ENCODE measurements at regions not wholly inside any gene's neighbourhood (a gene's known extent, or its start where the extent isn't known, plus 50 kb on each side); places are given as distances from the start of the nearest gene placed in this dataset.

- no peak for DNase-seq (ENCODE audit: low read depth in 3 of 3, low spot score in 2 of 3)
These were observed 186.2 kb downstream of the FOXO1 start for GRCh38 chr13:40480012-40480914.

- no peak for DNase-seq (ENCODE audit: low read depth in 3 of 3, low spot score in 2 of 3)
These were observed 185.4 kb downstream of the FOXO1 start for GRCh38 chr13:40480915-40481516.

GRCh38 chr13:40483601-40484000, 182.8 kb downstream of the FOXO1 start:
- no peak for DNase-seq (ENCODE audit: low read depth in 3 of 3, low spot score in 2 of 3)

- DNase-seq (ENCODE audit: low read depth in 3 of 3, low spot score in 2 of 3), result no peak
These were observed 182.2 kb downstream of the FOXO1 start for GRCh38 chr13:40484101-40484800.

GRCh38 chr13:40484974-40485373, 181.5 kb downstream of the FOXO1 start:
- no peak for DNase-seq (ENCODE audit: low read depth in 3 of 3, low spot score in 2 of 3)

GRCh38 chr13:40485611-40486517, 180.6 kb downstream of the FOXO1 start:
- DNase-seq (ENCODE audit: low read depth in 3 of 3, low spot score in 2 of 3), result no peak

- DNase-seq (ENCODE audit: low read depth in 3 of 3, low spot score in 2 of 3), result no peak
These were observed 179.8 kb downstream of the FOXO1 start for GRCh38 chr13:40486518-40487163.

GRCh38 chr13:40488869-40489391, 177.5 kb downstream of the FOXO1 start:
- DNase-seq (ENCODE audit: low read depth in 3 of 3, low spot score in 2 of 3), result no peak

GRCh38 chr13:40490086-40490758, 176.2 kb downstream of the FOXO1 start:
- DNase-seq (ENCODE audit: low read depth in 3 of 3, low spot score in 2 of 3), result no peak

GRCh38 chr13:40492511-40492910, 173.9 kb downstream of the FOXO1 start:
- DNase-seq (ENCODE audit: low read depth in 3 of 3, low spot score in 2 of 3), result no peak

GRCh38 chr13:40494513-40494912, 171.9 kb downstream of the FOXO1 start:
- DNase-seq (ENCODE audit: low read depth in 3 of 3, low spot score in 2 of 3), result no peak

- DNase-seq (ENCODE audit: low read depth in 3 of 3, low spot score in 2 of 3), result no peak
These were observed 171.4 kb downstream of the FOXO1 start for GRCh38 chr13:40494946-40495620.

- DNase-seq (ENCODE audit: low read depth in 3 of 3, low spot score in 2 of 3), result no peak
These were observed 170.8 kb downstream of the FOXO1 start for GRCh38 chr13:40495621-40496001.

GRCh38 chr13:40496035-40496810, 170.2 kb downstream of the FOXO1 start:
- DNase-seq (ENCODE audit: low read depth in 3 of 3, low spot score in 2 of 3), result no peak

- DNase-seq (ENCODE audit: low read depth in 3 of 3, low spot score in 2 of 3), result no peak
These were observed 168.0 kb downstream of the FOXO1 start for GRCh38 chr13:40498461-40498860.

GRCh38 chr13:40502236-40502635, 164.2 kb downstream of the FOXO1 start:
- no peak for DNase-seq (ENCODE audit: low read depth in 3 of 3, low spot score in 2 of 3)

- DNase-seq (ENCODE audit: low read depth in 3 of 3, low spot score in 2 of 3), result no peak
These were observed 163.4 kb downstream of the FOXO1 start for GRCh38 chr13:40503011-40503410.
